HepG2 (cell line): ENCODE measurements at regions not wholly inside any gene's neighbourhood (a gene's known extent, or its start where the extent isn't known, plus 50 kb on each side); places are given as distances from the start of the nearest gene placed in this dataset.

Experiments used
- ATAC-seq: fragments of 200-7000 bp; cut with Tn5 transposase; 3 replicates; pipeline ENCODE4 v1.9.1; 2020; ENCODE audit warnings: mild to moderate bottlenecking, moderate library complexity
- BruUV-seq: library from RNA; stranded (reverse); fragments of 400-500 nt; replicated peaks from 2 replicates; lab custom pipeline; 2021; lab: Mats Ljungman, UMichigan
- CTCF ChIA-PET: fragments of 300-600 bp; formaldehyde crosslinking; extraction: SDS; loops from one replicate; lab custom pipeline; 2021; ENCODE audit warnings: low total read pairs, inconsistent platforms, low intra/inter-chr PET ratio; lab: Yijun Ruan, JAX
- POLR2A ChIA-PET: fragments of 350-600 bp; sonication (Branson Sonifier 250); formaldehyde crosslinking; loops from one replicate; lab custom pipeline; 2020; ENCODE audit warnings: antibody characterized with exemption, inconsistent platforms; lab: Yijun Ruan, JAX
- DNase-seq: peaks from one replicate; pipeline ENCODE4 v3.0.0-alpha.2; 2015; ENCODE audit warnings: low spot score
- FAIRE-seq: peaks from 3 replicates; lab custom pipeline; 2011; peaks lifted over from hg19 to GRCh38; lab: Jason Lieb, UNC
- H2AFZ ChIP-seq: one replicate; pipeline ENCODE4 v1.6.1; 2011; ENCODE audit warnings: low read length, inconsistent platforms
- H3K27ac ChIP-seq: fragments of 300-600 bp; 3 replicates; pipeline ENCODE4 v1.8.0; 2011; ENCODE audit warnings: mixed run types, mild to moderate bottlenecking, mixed read lengths, low read length, inconsistent platforms; ENCODE audit not compliant: insufficient read depth; ENCODE audit errors: extremely low read length
- H3K27me3 ChIP-seq, 2 experiments: fragments of 200-600 bp in 1 of 2; 2 replicates in 1 of 2; 3 replicates in 1 of 2; pipeline versions ENCODE4 v1.6.0 to v1.8.0; 2011; ENCODE audit warnings: low read length in 2 of 2, mild to moderate bottlenecking in 2 of 2, moderate library complexity in 2 of 2, inconsistent platforms in 1 of 2; ENCODE audit not compliant: insufficient read depth in 2 of 2, control insufficient read depth in 1 of 2
- H3K36me3 ChIP-seq, 2 experiments: fragments of 200-600 bp in 1 of 2; replicated peaks in 1 of 2; 2 replicates in 1 of 2; 3 replicates in 1 of 2; pipeline versions ENCODE4 v1.5.1 to v1.8.0; 2011; ENCODE audit warnings: low read length in 2 of 2, inconsistent platforms in 1 of 2; ENCODE audit not compliant: insufficient read depth in 2 of 2, control insufficient read depth in 1 of 2
- H3K4me1 ChIP-seq: 2 replicates; pipeline ENCODE4 v1.5.1; 2012; ENCODE audit warnings: low read length, inconsistent platforms; ENCODE audit not compliant: insufficient read depth
- H3K4me2 ChIP-seq: 2 replicates; pipeline ENCODE4 v1.6.0; 2011; ENCODE audit warnings: low read depth, low read length, inconsistent platforms
- H3K4me3 ChIP-seq, 3 experiments: fragments of 200-600 bp in 1 of 3; sonication (generic), shearing (Covaris generic) in 1 of 3; replicated peaks in 1 of 3; 2 replicates each; pipeline ENCODE4 v1.5.1; 2011 to 2016; ENCODE audit warnings: low read length in 3 of 3, inconsistent platforms in 2 of 3, low read depth in 2 of 3, mild to moderate bottlenecking in 2 of 3, control low read depth in 1 of 3, mixed read lengths in 1 of 3; ENCODE audit not compliant: insufficient read depth in 1 of 3
- H3K79me2 ChIP-seq: one replicate; pipeline ENCODE4 v1.6.1; 2011; ENCODE audit warnings: low read length, inconsistent platforms; ENCODE audit not compliant: insufficient read depth
- H3K9ac ChIP-seq: 2 replicates; pipeline ENCODE4 v1.6.0; 2011; ENCODE audit warnings: mild to moderate bottlenecking, low read depth, low read length, inconsistent platforms; ENCODE audit not compliant: insufficient read depth
- H3K9me3 ChIP-seq: 2 replicates; pipeline ENCODE4 v1.5.1; 2012; ENCODE audit warnings: mild to moderate bottlenecking, low read length
- H4K20me1 ChIP-seq: 2 replicates; pipeline ENCODE4 v1.6.0; 2011; ENCODE audit warnings: inconsistent platforms, mild to moderate bottlenecking, low read length, moderate library complexity; ENCODE audit not compliant: insufficient read depth
- ATM ChIP-seq: fragments of 450-650 bp; IDR thresholded peaks from 2 replicates; pipeline ENCODE4 v1.7.1; 2017; ENCODE audit warnings: mild to moderate bottlenecking, borderline replicate concordance
- GABPA ChIP-seq, 2 experiments: IDR thresholded peaks; 2 replicates each; pipeline ENCODE4 v1.6.1; 2011 to 2016; ENCODE audit warnings: low read depth in 2 of 2, low read length in 1 of 2, missing biosample characterization in 1 of 2, missing genetic modification characterization in 1 of 2
- SALL2 ChIP-seq: sonication (generic); formaldehyde crosslinking; IDR thresholded peaks from 2 replicates; pipeline ENCODE4 v1.8.1; 2023; ENCODE audit warnings: mild to moderate bottlenecking, missing genetic modification reagents, inconsistent platforms
- SATB2 ChIP-seq: sonication (generic); formaldehyde crosslinking; IDR thresholded peaks from 2 replicates; pipeline ENCODE4 v1.5.0; 2020; ENCODE audit warnings: missing genetic modification reagents
- TSC22D2 ChIP-seq: sonication (generic); formaldehyde crosslinking; IDR thresholded peaks from 2 replicates; pipeline ENCODE4 v1.5.1; 2020; ENCODE audit warnings: missing genetic modification reagents, mild to moderate bottlenecking, borderline replicate concordance
- ZEB1 ChIP-seq: IDR thresholded peaks from 2 replicates; pipeline ENCODE4 v1.6.1; 2012; ENCODE audit warnings: mild to moderate bottlenecking, low read depth, inconsistent platforms; ENCODE audit not compliant: insufficient replicate concordance
- ZFP90 ChIP-seq: sonication (generic); formaldehyde crosslinking; IDR thresholded peaks from 2 replicates; pipeline ENCODE4 v1.8.0; 2022; ENCODE audit warnings: missing genetic modification reagents, mild to moderate bottlenecking, inconsistent platforms, borderline replicate concordance
- ZNF101 ChIP-seq: sonication (generic); formaldehyde crosslinking; IDR thresholded peaks from 2 replicates; pipeline ENCODE4 v1.4.0; 2020; ENCODE audit warnings: mild to moderate bottlenecking, low read depth, missing genetic modification reagents, borderline replicate concordance
- ZNF180 ChIP-seq: sonication (generic); formaldehyde crosslinking; IDR thresholded peaks from 2 replicates; pipeline ENCODE4 v1.4.0; 2020; ENCODE audit warnings: low read depth, missing genetic modification reagents, borderline replicate concordance
- ZNF274 ChIP-seq: sonication (generic); formaldehyde crosslinking; IDR thresholded peaks from 2 replicates; pipeline ENCODE4 v1.5.1; 2020; ENCODE audit warnings: mild to moderate bottlenecking, missing genetic modification reagents
- ZNF432 ChIP-seq: sonication (generic); formaldehyde crosslinking; IDR thresholded peaks from 2 replicates; pipeline ENCODE4 v1.5.0; 2020; ENCODE audit warnings: missing genetic modification reagents, mild to moderate bottlenecking, borderline replicate concordance
- ZNF547 ChIP-seq: sonication (generic); formaldehyde crosslinking; IDR thresholded peaks from 2 replicates; pipeline ENCODE4 v1.5.1; 2020; ENCODE audit warnings: mild to moderate bottlenecking, missing genetic modification reagents
- ZNF558 ChIP-seq: sonication (generic); formaldehyde crosslinking; IDR thresholded peaks from 2 replicates; pipeline ENCODE4 v1.9.0; 2022; ENCODE audit warnings: mild to moderate bottlenecking, missing genetic modification reagents, borderline replicate concordance
- ZNF607 ChIP-seq: sonication (generic); formaldehyde crosslinking; IDR thresholded peaks from 2 replicates; pipeline ENCODE4 v1.5.1; 2020; ENCODE audit warnings: missing genetic modification reagents, mild to moderate bottlenecking, borderline replicate concordance
- ZSCAN30 ChIP-seq: sonication (generic); formaldehyde crosslinking; IDR thresholded peaks from 2 replicates; pipeline ENCODE4 v1.5.0; 2020; ENCODE audit warnings: mild to moderate bottlenecking, missing genetic modification reagents
- WGBS: methylation state at CpG from one replicate; pipeline ENCODE4 v1.1.6; 2017; ENCODE audit warnings: low lambda C conversion rate; 5-methylcytosine and 5-hydroxymethylcytosine counted together
- in situ Hi-C: cut with HindIII; loops from 2 replicates; pipeline ENCODE4 v1.10.0; 2017; ENCODE audit warnings: low pct_unique_long_range_greater_than_20kb; ENCODE audit not compliant: extremely low pct_ligation_motif_present
- intact Hi-C: fragments of 100-400 bp; cut with micrococcal nuclease; formaldehyde crosslinking; loops from one replicate; pipeline ENCODE4 v1.10.0; 2022; ENCODE audit not compliant: unreplicated experiment
- TF ChIP-seq, protein P1 (sequence below): IDR thresholded peaks from 2 replicates; pipeline ENCODE4 v1.6.1; 2012; ENCODE audit warnings: low read depth, low read length, improper control_type of control experiment
- TF ChIP-seq, protein P2 (sequence below): sonication (generic); formaldehyde crosslinking; conservative IDR thresholded peaks from 2 replicates; pipeline ENCODE4 v1.8.0; 2022; ENCODE audit warnings: mild to moderate bottlenecking, moderate library complexity, missing genetic modification reagents

DNA sequence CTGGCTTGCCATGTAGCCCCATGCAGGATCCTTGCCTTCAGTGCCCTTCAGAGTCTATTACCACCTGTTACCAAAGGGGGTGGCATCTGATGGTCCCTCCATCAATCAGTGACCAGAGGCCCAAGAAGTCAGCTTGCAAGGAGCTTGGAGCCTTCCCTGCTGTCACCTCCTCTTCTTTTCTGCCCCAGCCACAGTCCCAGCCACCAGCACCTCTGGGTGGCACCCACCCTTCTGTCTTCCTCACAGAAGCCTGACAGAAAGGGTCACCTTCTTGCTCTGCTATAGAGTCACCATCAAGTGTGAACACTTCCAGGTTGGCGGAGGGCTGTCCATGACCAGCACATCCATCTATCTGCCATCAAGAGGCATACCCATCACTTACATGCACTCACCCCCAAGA is 203.2 kb downstream of the SALL1 start:
- no peak for TF ChIP-seq ATM
- no peak for TF ChIP-seq SATB2
- TF ChIP-seq ZNF432 (CRISPR knock-in tag) = no peak
- TF ChIP-seq ZNF274 = no peak
- TF ChIP-seq, protein P1, sequence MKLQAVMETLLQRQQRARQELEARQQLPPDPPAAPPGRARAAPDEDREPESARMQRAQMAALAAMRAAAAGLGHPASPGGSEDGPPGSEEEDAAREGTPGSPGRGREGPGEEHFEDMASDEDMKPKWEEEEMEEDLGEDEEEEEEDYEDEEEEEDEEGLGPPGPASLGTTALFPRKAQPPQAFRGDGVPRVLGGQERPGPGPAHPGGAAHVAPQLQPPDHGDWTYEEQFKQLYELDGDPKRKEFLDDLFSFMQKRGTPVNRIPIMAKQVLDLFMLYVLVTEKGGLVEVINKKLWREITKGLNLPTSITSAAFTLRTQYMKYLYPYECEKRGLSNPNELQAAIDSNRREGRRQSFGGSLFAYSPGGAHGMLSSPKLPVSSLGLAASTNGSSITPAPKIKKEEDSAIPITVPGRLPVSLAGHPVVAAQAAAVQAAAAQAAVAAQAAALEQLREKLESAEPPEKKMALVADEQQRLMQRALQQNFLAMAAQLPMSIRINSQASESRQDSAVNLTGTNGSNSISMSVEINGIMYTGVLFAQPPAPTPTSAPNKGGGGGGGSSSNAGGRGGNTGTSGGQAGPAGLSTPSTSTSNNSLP = no peak
- no peak for TF ChIP-seq TSC22D2
- TF ChIP-seq ZSCAN30 (CRISPR knock-in tag) = no peak
- TF ChIP-seq, protein P2, sequence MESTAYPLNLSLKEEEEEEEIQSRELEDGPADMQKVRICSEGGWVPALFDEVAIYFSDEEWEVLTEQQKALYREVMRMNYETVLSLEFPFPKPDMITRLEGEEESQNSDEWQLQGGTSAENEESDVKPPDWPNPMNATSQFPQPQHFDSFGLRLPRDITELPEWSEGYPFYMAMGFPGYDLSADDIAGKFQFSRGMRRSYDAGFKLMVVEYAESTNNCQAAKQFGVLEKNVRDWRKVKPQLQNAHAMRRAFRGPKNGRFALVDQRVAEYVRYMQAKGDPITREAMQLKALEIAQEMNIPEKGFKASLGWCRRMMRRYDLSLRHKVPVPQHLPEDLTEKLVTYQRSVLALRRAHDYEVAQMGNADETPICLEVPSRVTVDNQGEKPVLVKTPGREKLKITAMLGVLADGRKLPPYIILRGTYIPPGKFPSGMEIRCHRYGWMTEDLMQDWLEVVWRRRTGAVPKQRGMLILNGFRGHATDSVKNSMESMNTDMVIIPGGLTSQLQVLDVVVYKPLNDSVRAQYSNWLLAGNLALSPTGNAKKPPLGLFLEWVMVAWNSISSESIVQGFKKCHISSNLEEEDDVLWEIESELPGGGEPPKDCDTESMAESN (CRISPR knock-in tag) = no peak
- TF ChIP-seq GABPA (IDR thresholded peaks at IDR 0.05; ENCODE audit: low read depth, low read length) = no peak
- TF ChIP-seq GABPA (CRISPR knock-in tag; IDR thresholded peaks at IDR 0.05; ENCODE audit: low read depth) = no peak
- no peak for TF ChIP-seq ZFP90 (CRISPR knock-in tag)
- TF ChIP-seq ZNF180 (CRISPR knock-in tag) = no peak
- no peak for TF ChIP-seq ZNF101 (CRISPR knock-in tag)
- no peak for TF ChIP-seq ZNF558 (CRISPR knock-in tag)
- TF ChIP-seq ZEB1 = no peak
- TF ChIP-seq ZNF607 (CRISPR knock-in tag) = no peak
- TF ChIP-seq SALL2 = no peak
- no peak for TF ChIP-seq ZNF547 (CRISPR knock-in tag)
- no peaks in the 10 kb centered on the region for H3K9me3 ChIP-seq
- in situ Hi-C loops = no loop called here
- no peak for ATAC-seq
- H3K27me3 ChIP-seq = peaks cover 0 to 12% of the 10 kb centered on the region in 2 experiments; a peak in 2 of 5 replicates
- H3K4me2 ChIP-seq = no peak overlapping the region
- ChIA-PET CTCF (no interaction called here), POLR2A (no interaction called here)
- no peak overlapping the region for H3K27ac ChIP-seq
- no peaks in the 10 kb centered on the region for H3K4me1 ChIP-seq
- no peaks in the 10 kb centered on the region for H3K79me2 ChIP-seq
- FAIRE-seq = no peak
- no peaks in the 10 kb centered on the region for H4K20me1 ChIP-seq
- H3K9ac ChIP-seq = no peak overlapping the region
- H3K4me3 ChIP-seq = no peak overlapping the region
- H2AFZ ChIP-seq = no peak overlapping the region
- DNase-seq = no peak
- no peaks in the 10 kb centered on the region for H3K36me3 ChIP-seq
- 89% methylated on average over 1 of the region's 1 CpG for WGBS
- intact Hi-C loops = no loop called here
- BruUV-seq = no TSS peak
